Stimulated activated naive CD8-positive, alpha-beta T cell treated with anti-CD3 and anti-CD28 coated beads, Interleukin-15, Interleukin-2, amounts not matched to agents 100 U/mL and 50 U/mL, for 24 hours (primary cell): ENCODE measurements at regions not wholly inside any gene's neighbourhood (a gene's known extent, or its start where the extent isn't known, plus 50 kb on each side); places are given as distances from the start of the nearest gene placed in this dataset.

ENCODE experiments used
- ATAC-seq: fragments of 150-1000 bp; cut with Tn5 transposase; one replicate; pipeline ENCODE4 v1.10.0; 2021
- DNase-seq: peaks from one replicate; pipeline ENCODE4 v3.0.0; 2021

DNA sequence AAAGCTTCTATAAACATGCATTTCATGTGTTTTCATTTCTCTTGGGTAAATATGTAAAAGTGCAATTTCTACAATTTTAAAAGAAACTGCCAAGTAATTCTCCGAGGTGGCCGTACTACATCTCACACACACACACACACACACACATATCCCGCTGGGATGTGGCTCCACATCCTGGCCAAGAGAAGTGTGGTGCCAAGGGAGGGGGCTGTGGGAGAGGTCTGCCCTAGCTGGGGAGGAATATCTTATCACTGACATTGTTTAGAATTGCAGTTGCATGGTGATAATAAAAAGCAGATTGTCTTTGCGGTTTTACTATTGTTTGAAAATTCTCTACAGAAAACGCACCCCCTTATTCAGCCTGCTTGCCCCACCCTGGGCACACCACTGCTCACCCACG is 558.4 kb downstream of the BNC2 start:
- DNase-seq (no peak), ATAC-seq (no peak)

- no peak for ATAC-seq
Observed at GRCh38 chr9:16312962-16313546, 557.4 kb downstream of the BNC2 start.

GRCh38 chr9:16314476-16314875 is 556.0 kb downstream of the BNC2 start:
- DNase-seq (no peak), ATAC-seq (no peak)

More at GRCh38 chr9:16312962-16313546, 557.4 kb downstream of the BNC2 start:
- no peak for DNase-seq

DNA sequence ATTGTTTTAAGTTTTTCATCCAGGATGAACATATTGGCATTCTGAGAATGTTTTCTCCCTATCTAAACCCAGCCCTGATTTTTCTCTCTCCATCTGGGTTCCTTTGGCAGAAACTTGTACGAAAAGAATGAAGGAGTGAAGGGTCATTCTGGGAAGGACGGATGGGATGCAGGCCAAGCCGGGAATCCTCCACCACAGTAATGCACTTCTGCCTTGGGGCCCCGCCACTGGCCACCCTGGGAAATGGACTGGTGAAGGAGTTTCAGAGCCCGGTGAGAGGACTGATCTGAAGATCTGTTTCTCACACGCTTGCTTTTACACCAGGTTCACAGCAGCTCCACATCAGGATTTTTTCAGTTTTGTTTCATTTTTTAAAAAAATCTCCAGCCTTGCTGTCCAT is 554.8 kb downstream of the BNC2 start:
- DNase-seq (no peak), ATAC-seq (no peak)

DNA sequence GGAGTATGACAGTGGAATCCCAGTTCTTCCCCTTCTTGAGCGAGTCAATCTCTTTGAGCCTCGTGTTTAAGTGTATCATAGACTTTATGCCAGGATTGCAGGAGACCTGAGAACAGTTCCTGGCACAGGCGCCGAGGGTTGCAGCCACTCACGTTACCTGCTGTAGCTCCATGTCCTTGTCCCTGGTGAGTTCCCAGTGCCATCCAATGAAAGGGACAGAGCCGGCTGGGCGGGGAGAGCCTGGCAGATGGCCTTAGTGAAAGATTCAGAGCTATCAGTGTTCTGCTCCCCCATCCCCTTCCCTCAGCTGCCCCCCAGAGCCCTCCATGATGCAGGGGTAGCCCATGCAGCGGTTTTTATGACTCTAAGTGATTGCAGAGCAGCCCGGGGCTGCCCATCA is 554.0 kb downstream of the BNC2 start:
- no peak for DNase-seq

GRCh38 chr9:16316911-16317817 is 553.3 kb downstream of the BNC2 start:
- DNase-seq (no peak), ATAC-seq (no peak)

More for the DNA sequence above, 554.0 kb downstream of the BNC2 start:
- no peak for ATAC-seq

- DNase-seq (no peak), ATAC-seq (no peak)
Observed at GRCh38 chr9:16318516-16319060, 551.9 kb downstream of the BNC2 start.

DNA sequence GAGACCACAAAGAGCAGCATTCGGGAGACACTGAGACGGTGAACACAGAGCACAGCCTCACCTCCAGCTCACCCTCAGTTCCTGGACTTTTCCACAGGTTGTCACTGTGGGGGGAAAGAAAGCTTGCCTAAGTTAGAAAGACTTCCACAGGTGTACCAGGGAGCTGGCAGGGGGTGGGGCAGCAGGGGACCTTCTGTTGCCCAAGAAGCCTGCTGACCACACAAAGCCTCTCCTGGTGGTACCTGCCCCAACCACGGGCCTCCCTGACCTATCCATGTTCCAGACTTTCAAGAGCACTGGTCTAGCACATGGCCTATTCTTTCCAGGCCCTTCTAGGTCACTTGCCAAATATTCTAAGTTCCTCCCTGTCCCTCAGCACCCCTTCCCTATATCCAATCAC is 550.8 kb downstream of the BNC2 start:
- ATAC-seq: no peak

DNA sequence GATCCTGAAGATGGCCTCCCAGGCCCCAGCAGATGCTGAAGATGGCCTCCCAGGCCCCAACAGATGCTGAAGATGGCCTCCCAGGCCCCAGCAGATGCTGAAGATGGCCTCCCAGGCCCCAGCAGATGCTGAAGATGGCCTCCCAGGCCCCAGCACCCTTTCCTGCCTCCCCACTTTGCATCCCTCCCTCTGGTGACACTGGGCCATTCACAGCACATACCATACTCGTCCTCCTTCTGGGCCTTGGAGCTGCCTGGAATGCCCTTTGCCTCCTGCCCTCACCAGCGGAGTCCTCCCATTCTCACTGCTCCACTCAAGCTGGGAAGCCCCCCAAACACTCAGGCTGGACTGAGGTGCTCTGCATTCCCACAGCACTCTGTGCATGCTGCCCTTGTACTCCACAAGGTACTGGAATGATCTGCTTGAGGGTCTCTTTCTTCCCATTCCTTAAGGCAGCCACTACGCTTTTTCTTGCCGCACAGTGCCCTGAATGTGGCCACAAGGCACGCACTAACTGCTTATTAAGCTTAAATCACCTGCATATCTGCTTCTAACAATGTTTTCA is 550.0 kb downstream of the BNC2 start:
- DNase-seq (no peak), ATAC-seq (no peak)

More for the DNA sequence above, 550.8 kb downstream of the BNC2 start:
- DNase-seq: no peak

DNA sequence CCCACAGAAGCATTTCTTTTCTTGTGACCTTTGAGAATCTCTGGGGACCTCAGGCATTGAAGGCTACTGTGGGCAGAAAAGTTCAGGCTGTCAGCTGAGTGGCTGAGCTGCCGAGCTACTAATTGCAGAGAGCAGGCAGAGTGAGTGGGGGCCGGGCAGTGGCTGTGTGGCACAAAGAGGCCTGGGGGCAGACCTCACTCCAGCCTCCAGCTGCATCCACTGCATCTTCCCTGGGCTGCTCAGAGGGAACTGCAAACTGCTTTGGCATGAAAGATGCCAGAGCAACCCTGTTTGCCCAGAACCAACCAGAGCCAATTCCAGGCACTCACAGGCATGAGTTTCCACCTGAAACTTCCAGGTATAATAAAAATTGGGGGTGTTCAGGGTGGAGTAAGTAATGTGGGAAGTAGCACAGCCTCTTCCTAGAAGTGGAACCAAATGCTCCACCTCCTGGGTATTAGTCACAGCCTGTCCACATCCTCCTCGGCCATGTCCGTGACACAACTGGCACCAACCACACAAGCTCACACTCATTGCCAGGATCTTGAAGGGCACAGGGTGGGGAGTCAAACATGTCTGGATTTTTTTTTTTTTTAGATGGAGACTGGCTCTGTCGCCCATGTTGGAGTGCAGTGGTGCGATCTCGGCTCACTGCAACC is 548.9 kb downstream of the BNC2 start:
- no peak for ATAC-seq

DNA sequence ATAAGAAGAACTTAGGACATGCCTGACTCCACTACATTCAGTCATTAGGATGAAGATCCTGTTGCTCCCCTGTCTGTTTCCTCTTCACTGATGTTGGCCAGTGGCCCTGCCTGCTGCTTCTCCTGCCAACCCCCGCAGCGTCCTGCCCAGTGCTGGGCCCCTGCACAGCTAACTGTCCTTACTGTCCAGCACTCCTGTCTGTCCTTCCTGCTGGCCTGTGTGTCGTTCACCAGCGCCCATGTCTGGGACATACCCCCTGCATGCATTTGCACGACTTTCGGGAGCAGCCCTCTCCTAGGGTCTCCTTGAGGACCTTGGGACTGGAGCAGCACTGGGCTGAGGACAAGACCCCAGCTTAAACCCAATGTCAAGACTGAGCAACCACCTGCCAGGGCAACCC is 547.6 kb downstream of the BNC2 start:
- ATAC-seq: no peak
- no peak for DNase-seq

More for the DNA sequence above, 548.9 kb downstream of the BNC2 start:
- DNase-seq: no peak

DNA sequence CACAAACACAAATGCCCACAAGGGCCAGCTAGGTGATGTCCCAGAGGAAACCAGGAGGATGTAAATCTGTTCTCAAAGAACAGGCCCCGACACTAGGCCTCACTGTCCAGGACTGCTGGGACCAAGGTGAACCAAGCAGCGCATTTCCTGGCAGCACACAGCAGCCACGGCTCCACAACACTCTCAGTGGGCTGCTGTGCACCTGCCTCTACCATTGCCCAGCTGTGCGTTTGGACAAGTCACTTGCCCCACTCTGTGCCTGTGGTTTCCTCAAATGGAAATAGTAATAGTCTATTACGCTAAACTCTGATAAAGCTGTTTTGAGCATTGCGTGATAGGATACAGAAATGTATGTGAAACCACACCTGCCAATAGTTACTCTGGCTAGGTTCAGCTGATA is 544.5 kb downstream of the BNC2 start:
- ATAC-seq (no peak), DNase-seq (no peak)

- ATAC-seq (no peak), DNase-seq (no peak)
Observed at GRCh38 chr9:16328349-16328748, 542.1 kb downstream of the BNC2 start.

GRCh38 chr9:16329671-16330113 is 540.8 kb downstream of the BNC2 start:
- DNase-seq (no peak), ATAC-seq (no peak)

DNA sequence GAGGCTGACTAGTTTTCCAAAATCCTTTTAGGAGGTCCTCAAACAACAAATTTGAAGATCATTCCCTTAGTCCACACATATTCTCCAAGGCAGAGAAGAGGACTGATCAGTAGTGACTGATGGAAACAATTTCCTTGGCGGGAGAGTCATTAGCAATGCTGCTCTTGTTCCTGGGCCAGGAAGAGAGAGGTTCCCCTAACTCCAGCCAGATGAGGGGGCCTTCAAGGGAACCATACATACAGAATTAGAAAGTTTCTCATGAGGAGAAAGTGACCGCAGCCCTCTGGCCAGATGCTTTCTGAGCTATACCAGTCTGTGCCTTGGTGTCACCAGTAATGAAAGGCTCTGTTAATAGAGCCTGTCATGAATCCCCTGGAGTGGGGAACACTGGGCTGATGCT is 539.4 kb downstream of the BNC2 start:
- ATAC-seq (no peak), DNase-seq (no peak)

DNA sequence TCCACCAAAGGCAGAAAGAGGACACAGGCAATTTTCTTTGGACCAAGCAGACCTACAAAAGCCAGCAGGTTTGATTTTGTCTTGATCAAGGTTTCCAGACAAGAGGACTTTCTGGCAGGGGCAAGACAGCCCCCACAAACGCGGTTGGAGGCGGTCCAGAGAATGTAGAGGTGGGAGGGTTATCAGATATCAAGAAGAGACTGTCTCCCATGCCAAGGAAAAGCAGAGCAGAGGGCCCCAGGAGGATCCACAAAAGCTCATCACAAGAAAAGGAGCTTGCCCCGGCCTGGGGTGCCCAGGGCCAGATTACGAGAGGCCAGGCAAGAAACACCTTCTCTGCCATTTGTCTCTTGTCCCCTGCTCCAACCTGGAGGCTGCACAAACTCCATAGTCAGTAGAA is 538.9 kb downstream of the BNC2 start:
- DNase-seq: no peak
- no peak for ATAC-seq

DNA sequence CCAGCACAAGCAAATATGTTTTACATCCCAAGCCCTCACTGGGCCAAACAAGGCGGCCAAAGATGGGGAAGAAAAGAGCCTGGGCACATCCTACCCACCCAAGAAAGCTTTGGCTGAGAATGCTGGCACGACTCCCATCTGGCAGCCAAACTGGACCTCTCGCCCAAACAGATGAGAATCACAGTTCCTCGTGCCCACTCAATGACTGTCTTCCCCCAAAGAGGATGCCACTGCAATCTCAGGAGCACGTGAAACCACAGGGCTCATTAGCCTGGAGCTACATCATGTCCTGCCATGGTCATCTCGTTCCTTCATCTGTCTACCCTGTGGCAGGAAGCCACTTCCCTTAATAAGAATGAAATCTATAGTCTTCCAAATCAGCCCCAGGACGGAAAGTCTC is 536.8 kb downstream of the BNC2 start:
- no peak for ATAC-seq
- no peak for DNase-seq

- no peak for DNase-seq
- ATAC-seq: no peak
Observed at GRCh38 chr9:16335788-16336580, 534.5 kb downstream of the BNC2 start.

GRCh38 chr9:16336833-16337232 is 533.6 kb downstream of the BNC2 start:
- ATAC-seq: no peak
- no peak for DNase-seq

DNA sequence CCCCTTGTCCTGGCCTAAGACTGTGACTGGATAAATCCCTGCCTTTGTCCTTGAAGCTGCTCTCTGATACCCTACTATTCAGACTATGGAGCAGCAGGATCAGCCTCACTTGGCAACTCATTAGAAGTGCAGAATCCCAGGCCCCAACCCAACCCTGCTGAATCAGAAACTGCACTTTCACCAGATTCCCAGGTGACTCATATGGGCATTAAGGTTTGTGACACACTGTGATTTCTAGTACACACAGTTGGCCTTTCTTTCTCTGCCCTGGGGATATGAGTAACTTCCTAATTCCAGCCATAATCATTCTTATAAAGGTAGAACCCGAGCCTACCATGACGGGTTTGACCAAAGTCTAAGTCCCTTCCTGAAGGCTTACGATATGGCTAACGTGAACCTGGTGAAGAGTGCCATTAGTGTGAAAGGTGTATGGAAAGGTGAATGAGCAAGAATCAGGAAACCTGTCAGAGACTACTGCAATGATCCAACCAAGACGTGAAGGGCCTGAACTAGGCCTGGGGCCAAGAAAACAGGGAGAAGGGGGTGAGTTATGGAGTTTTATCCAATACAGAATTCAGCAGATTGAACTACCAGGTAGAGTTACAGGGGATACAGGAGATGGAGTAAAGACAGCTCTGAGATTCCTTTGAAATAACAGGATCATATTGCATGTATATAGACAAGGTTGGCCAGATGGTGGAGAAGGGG is 533.0 kb downstream of the BNC2 start:
- DNase-seq: no peak
- ATAC-seq: no peak

GRCh38 chr9:16341177-16341576 is 529.3 kb downstream of the BNC2 start:
- ATAC-seq: no peak
- no peak for DNase-seq
